Endothelial cell (in vitro differentiated cells): ENCODE measurements at regions not wholly inside any gene's neighbourhood (a gene's known extent, or its start where the extent isn't known, plus 50 kb on each side); places are given as distances from the start of the nearest gene placed in this dataset.

Experiments
- DNase-seq: peaks from one replicate; pipeline ENCODE4 v3.0.0; 2021; ENCODE audit warnings: low spot score
- H3K27ac Mint-ChIP-seq: one replicate; pipeline ENCODE4 v1.8.0; 2021; ENCODE audit warnings: mixed read lengths, inconsistent platforms; ENCODE audit not compliant: unreplicated experiment
- H3K27me3 Mint-ChIP-seq: one replicate; pipeline ENCODE4 v1.8.0; 2021; ENCODE audit warnings: mild to moderate bottlenecking, moderate library complexity, mixed read lengths, inconsistent platforms; ENCODE audit not compliant: unreplicated experiment
- H3K36me3 Mint-ChIP-seq: one replicate; pipeline ENCODE4 v1.8.0; 2021; ENCODE audit warnings: mild to moderate bottlenecking, low read depth, mixed read lengths, inconsistent platforms; ENCODE audit not compliant: unreplicated experiment
- H3K4me1 Mint-ChIP-seq: one replicate; pipeline ENCODE4 v1.8.0; 2021; ENCODE audit warnings: mild to moderate bottlenecking, mixed read lengths, inconsistent platforms; ENCODE audit not compliant: unreplicated experiment
- H3K4me3 Mint-ChIP-seq: one replicate; pipeline ENCODE4 v1.8.0; 2021; ENCODE audit warnings: mild to moderate bottlenecking, mixed read lengths, inconsistent platforms; ENCODE audit not compliant: unreplicated experiment
- H3K9me3 Mint-ChIP-seq: one replicate; pipeline ENCODE4 v1.8.0; 2021; ENCODE audit warnings: mixed read lengths, inconsistent platforms; ENCODE audit not compliant: unreplicated experiment
- TF ChIP-seq, protein P1 (sequence below): fragments of 200-600 bp; sonication (generic); IDR thresholded peaks from one replicate; pipeline ENCODE4 v1.5.0; 2021; ENCODE audit warnings: antibody characterized with exemption; ENCODE audit not compliant: unreplicated experiment

DNA sequence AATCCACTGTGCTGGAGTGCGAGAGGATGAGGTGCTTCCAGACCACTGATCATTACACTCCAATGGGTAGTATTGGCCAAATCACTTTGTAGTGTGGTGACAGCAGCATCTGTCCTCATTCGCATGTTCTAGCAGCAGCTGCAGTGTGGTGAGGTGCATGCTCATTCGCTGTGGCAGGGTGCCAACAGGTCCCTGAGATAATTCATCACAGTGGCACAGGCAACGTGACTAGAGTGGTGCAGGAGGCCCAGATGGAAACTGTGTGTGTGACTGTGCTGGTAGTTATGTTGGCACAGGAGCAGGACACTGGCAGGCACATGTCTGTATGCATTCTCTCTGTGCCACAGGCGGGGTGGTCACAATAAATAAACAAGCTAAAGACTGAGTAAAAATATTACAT, 329.5 kb upstream of the SYT4 start:
- Mint-ChIP-seq H3K4me1 (no peaks in the 10 kb centered on the region), H3K27me3 (no peaks in the 10 kb centered on the region)

DNA sequence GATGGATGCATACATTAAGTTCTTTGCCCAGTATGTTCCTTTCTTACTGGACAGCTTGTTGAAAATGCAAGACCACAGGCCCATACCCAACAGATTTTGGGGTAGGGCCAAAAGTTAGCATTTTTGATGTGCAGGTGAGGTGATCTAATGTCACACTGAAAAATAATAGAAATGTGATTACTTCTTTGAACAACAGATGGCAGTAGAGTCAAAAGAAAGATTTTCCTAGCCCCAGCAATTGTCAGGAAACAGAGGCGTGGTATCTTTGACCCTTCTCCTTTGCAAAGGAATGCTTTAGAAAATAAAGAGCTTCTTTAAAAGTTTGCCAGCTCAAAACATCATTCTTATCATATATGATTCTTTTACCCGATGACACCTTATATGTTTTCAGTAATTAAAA, 343.6 kb upstream of the SYT4 start:
- Mint-ChIP-seq H3K27me3 (no peaks in the 10 kb centered on the region), H3K9me3 (no peaks in the 10 kb centered on the region), H3K4me3 (no peak overlapping the region), H3K27ac (no peak overlapping the region), H3K4me1 (no peaks in the 10 kb centered on the region), H3K36me3 (no peaks in the 10 kb centered on the region)
- no peak for DNase-seq
- TF ChIP-seq, protein P1, sequence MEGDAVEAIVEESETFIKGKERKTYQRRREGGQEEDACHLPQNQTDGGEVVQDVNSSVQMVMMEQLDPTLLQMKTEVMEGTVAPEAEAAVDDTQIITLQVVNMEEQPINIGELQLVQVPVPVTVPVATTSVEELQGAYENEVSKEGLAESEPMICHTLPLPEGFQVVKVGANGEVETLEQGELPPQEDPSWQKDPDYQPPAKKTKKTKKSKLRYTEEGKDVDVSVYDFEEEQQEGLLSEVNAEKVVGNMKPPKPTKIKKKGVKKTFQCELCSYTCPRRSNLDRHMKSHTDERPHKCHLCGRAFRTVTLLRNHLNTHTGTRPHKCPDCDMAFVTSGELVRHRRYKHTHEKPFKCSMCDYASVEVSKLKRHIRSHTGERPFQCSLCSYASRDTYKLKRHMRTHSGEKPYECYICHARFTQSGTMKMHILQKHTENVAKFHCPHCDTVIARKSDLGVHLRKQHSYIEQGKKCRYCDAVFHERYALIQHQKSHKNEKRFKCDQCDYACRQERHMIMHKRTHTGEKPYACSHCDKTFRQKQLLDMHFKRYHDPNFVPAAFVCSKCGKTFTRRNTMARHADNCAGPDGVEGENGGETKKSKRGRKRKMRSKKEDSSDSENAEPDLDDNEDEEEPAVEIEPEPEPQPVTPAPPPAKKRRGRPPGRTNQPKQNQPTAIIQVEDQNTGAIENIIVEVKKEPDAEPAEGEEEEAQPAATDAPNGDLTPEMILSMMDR = peak; percentile 70

More for the DNA sequence above, 329.5 kb upstream of the SYT4 start:
- DNase-seq = no peak
- no peaks in the 10 kb centered on the region for H3K36me3 Mint-ChIP-seq
- no peak overlapping the region for H3K4me3 Mint-ChIP-seq
- H3K9me3 Mint-ChIP-seq = no peaks in the 10 kb centered on the region
- TF ChIP-seq, protein P1 = no peak
- H3K27ac Mint-ChIP-seq = no peak overlapping the region

DNA sequence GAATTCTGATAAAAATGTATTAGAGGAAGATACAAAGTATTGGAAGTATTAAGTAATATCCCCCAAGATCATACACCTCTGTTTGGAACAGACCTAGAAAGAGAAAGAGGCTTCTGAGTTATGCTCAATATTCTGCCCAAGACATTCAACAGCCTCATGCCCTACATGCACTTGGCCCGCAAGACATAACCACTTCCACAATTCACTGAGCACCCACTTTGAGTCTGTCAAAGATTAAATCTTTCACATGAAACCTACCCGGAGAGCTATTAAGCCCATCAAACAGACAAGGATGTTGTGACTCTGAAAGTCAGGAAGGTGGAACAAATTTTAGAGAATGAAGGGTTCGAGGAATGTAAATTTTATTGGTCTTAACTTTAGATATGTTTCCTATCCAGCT, 344.7 kb upstream of the SYT4 start:
- no peak for DNase-seq
- no peak overlapping the region for H3K27ac Mint-ChIP-seq
- H3K4me3 Mint-ChIP-seq = no peak overlapping the region
- H3K27me3 Mint-ChIP-seq = no peaks in the 10 kb centered on the region
- TF ChIP-seq, protein P1 = no peak
- H3K36me3 Mint-ChIP-seq = no peaks in the 10 kb centered on the region
- H3K4me1 Mint-ChIP-seq = no peaks in the 10 kb centered on the region
- H3K9me3 Mint-ChIP-seq = no peaks in the 10 kb centered on the region

DNA sequence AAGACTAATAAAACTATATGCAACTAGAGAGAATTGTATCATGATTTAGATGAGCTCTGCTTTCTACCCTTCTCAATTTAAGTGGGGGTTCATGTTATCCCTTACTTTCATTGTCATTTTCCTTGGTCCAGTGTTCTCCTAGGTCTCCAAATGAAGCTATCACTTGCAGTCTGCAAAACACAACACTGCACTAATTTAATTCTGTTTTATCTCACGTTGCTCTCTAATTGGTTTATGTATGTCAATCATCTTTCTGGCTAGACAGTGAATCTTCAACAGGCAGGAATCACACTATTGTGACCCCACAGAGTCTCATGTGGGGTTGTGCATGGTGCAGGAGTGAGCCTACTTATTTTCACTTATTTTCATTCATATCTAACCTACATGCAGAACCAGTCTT, 348.3 kb upstream of the SYT4 start:
- Mint-ChIP-seq H3K27ac (no peak overlapping the region), H3K4me3 (no peak overlapping the region), H3K4me1 (no peaks in the 10 kb centered on the region), H3K36me3 (no peaks in the 10 kb centered on the region), H3K27me3 (no peaks in the 10 kb centered on the region), H3K9me3 (no peaks in the 10 kb centered on the region)
- no peak for DNase-seq
- TF ChIP-seq, protein P1 = no peak

DNA sequence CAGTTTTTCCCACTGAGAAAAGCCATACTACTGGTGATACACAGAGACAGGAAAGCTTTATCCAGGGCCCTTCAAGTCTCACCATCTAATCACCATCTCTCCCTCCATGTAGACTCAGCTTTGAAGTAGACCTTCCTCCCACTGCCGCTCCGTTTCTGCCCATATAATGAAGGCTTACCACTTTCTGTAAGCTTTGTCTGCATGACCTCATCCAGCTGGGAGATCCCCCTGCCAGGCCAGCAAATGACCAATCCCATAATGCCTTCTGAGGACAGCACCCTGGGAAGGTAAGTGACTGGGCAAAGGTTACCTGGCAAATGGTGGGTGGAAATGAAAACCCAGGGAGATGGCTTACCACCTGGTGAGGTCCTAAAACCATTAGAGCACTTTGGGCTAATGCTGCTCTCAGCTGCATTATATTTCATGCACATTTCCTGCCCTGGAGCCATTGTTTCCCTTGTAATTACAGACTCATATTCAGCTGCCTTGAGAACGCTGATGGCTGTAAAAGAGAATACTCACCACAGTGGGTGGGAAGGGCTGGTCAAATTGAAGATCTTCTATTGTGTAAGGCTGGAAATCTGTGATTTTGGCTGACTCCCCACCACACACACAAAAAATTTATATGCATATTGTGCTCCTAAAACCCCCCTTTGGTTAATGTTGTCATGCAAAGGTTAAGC, 350.7 kb upstream of the SYT4 start:
- Mint-ChIP-seq H3K27ac (no peak overlapping the region), H3K27me3 (no peaks in the 10 kb centered on the region), H3K36me3 (no peaks in the 10 kb centered on the region), H3K9me3 (no peaks in the 10 kb centered on the region), H3K4me1 (no peaks in the 10 kb centered on the region), H3K4me3 (no peak overlapping the region)
- TF ChIP-seq, protein P1 = no peak
- no peak for DNase-seq
